H9 (cell line): ENCODE measurements at regions not wholly inside any gene's neighbourhood (a gene's known extent, or its start where the extent isn't known, plus 50 kb on each side); places are given as distances from the start of the nearest gene placed in this dataset.

Experiments used
- DNase-seq: peaks from one replicate; pipeline ENCODE4 v3.0.0-alpha.2; 2017
- H2AFZ ChIP-seq: one replicate; pipeline ENCODE4 v1.6.1; 2013; ENCODE audit warnings: mild to moderate bottlenecking, low read length, control low read depth, moderate library complexity
- H2AK5ac ChIP-seq: 2 replicates; pipeline ENCODE4 v1.6.1; 2013; ENCODE audit warnings: low read length, control low read depth, mixed read lengths; ENCODE audit not compliant: insufficient read length
- H2BK120ac ChIP-seq: one replicate; pipeline ENCODE4 v1.6.1; 2013; ENCODE audit warnings: low read depth, mild to moderate bottlenecking, low read length, control low read depth, inconsistent platforms; ENCODE audit not compliant: poor library complexity, severe bottlenecking
- H2BK12ac ChIP-seq: 2 replicates; pipeline ENCODE4 v1.6.1; 2013; ENCODE audit warnings: low read length, control low read depth, mixed read lengths, low read depth; ENCODE audit not compliant: insufficient read length
- H2BK15ac ChIP-seq: 2 replicates; pipeline ENCODE4 v1.6.1; 2013; ENCODE audit warnings: low read depth, low read length, control low read depth
- H2BK20ac ChIP-seq: one replicate; pipeline ENCODE4 v1.6.1; 2013; ENCODE audit warnings: low read depth, mild to moderate bottlenecking, low read length, control low read depth, inconsistent platforms; ENCODE audit not compliant: poor library complexity, severe bottlenecking
- H2BK5ac ChIP-seq: 2 replicates; pipeline ENCODE4 v1.6.1; 2013; ENCODE audit warnings: low read length, control low read depth, mixed read lengths; ENCODE audit not compliant: insufficient read length
- H3K14ac ChIP-seq: 2 replicates; pipeline ENCODE4 v1.6.1; 2013; ENCODE audit warnings: low read length, control low read depth; ENCODE audit not compliant: insufficient read depth
- H3K18ac ChIP-seq: 2 replicates; pipeline ENCODE4 v1.6.1; 2013; ENCODE audit warnings: low read depth, mild to moderate bottlenecking, mixed read lengths, low read length, control low read depth; ENCODE audit not compliant: insufficient read length
- H3K23ac ChIP-seq: 2 replicates; pipeline ENCODE4 v1.6.1; 2013; ENCODE audit warnings: low read length, control low read depth, mixed read lengths, low read depth; ENCODE audit not compliant: insufficient read length
- H3K23me2 ChIP-seq: 2 replicates; pipeline ENCODE4 v1.6.1; 2013; ENCODE audit warnings: low read depth, mild to moderate bottlenecking, mixed read lengths, low read length, control low read depth; ENCODE audit not compliant: insufficient read length, poor library complexity, severe bottlenecking
- H3K27ac ChIP-seq: 2 replicates; pipeline ENCODE4 v1.5.1; 2013; ENCODE audit warnings: low read length, control low read depth, mixed read lengths, low read depth; ENCODE audit not compliant: insufficient read length
- H3K27me3 ChIP-seq: 2 replicates; pipeline ENCODE4 v1.6.1; 2013; ENCODE audit warnings: low read length, control low read depth, inconsistent platforms; ENCODE audit not compliant: insufficient read depth
- H3K4ac ChIP-seq: 2 replicates; pipeline ENCODE4 v1.6.1; 2013; ENCODE audit warnings: low read depth, mild to moderate bottlenecking, control low read depth, inconsistent platforms, low read length, moderate library complexity
- H3K4me1 ChIP-seq: 2 replicates; pipeline ENCODE4 v1.6.1; 2013; ENCODE audit warnings: low read length, control low read depth, inconsistent platforms; ENCODE audit not compliant: insufficient read depth
- H3K4me2 ChIP-seq: 2 replicates; pipeline ENCODE4 v1.6.1; 2013; ENCODE audit warnings: low read length, control low read depth, mixed read lengths; ENCODE audit not compliant: insufficient read length, insufficient read depth
- H3K56ac ChIP-seq: 2 replicates; pipeline ENCODE4 v1.6.1; 2013; ENCODE audit warnings: low read depth, mild to moderate bottlenecking, mixed read lengths, low read length, control low read depth; ENCODE audit not compliant: insufficient read length
- H3K79me1 ChIP-seq: 2 replicates; pipeline ENCODE4 v1.6.1; 2013; ENCODE audit warnings: low read depth, mild to moderate bottlenecking, moderate library complexity, low read length, control low read depth, inconsistent platforms; ENCODE audit not compliant: insufficient read depth, poor library complexity, severe bottlenecking
- H3K79me2 ChIP-seq: 2 replicates; pipeline ENCODE4 v1.6.1; 2013; ENCODE audit warnings: low read length, control low read depth, inconsistent platforms; ENCODE audit not compliant: insufficient read depth
- H3K9ac ChIP-seq: 2 replicates; pipeline ENCODE4 v1.6.1; 2013; ENCODE audit warnings: low read length, control low read depth, mixed read lengths; ENCODE audit not compliant: insufficient read length; ENCODE audit errors: extremely low read depth
- H3K9me3 ChIP-seq: one replicate; pipeline ENCODE4 v1.6.1; 2013; ENCODE audit warnings: low read depth, low read length, inconsistent platforms; ENCODE audit not compliant: control insufficient read depth
- H3T11ph ChIP-seq: one replicate; pipeline ENCODE4 v1.6.1; 2013; ENCODE audit warnings: mild to moderate bottlenecking, low read length, control low read depth, inconsistent platforms
- H4K20me1 ChIP-seq: one replicate; pipeline ENCODE4 v1.6.1; 2013; ENCODE audit not compliant: control insufficient read depth, insufficient read length, insufficient read depth
- H4K5ac ChIP-seq: 2 replicates; pipeline ENCODE4 v1.6.1; 2013; ENCODE audit warnings: low read depth, mild to moderate bottlenecking, mixed read lengths, low read length, control low read depth; ENCODE audit not compliant: insufficient read length
- H4K8ac ChIP-seq: replicated peaks from 2 replicates; pipeline ENCODE4 v1.6.1; 2013; ENCODE audit warnings: low read length, control low read depth, mixed read lengths, low read depth; ENCODE audit not compliant: insufficient read length
- H4K91ac ChIP-seq: 2 replicates; pipeline ENCODE4 v1.6.1; 2013; ENCODE audit warnings: low read depth, mild to moderate bottlenecking, moderate library complexity, mixed read lengths, low read length, control low read depth; ENCODE audit not compliant: insufficient read length
- H3K27ac Mint-ChIP-seq, 3 experiments: 2 replicates in 2 of 3; 3 replicates in 1 of 3; pipeline ENCODE4 v1.8.0; 2020 to 2021; ENCODE audit warnings: mixed read lengths in 3 of 3, mild to moderate bottlenecking in 1 of 3, moderate library complexity in 1 of 3
- H3K27me3 Mint-ChIP-seq: 2 replicates; pipeline ENCODE4 v1.8.0; 2021; ENCODE audit warnings: low read depth, mild to moderate bottlenecking, moderate library complexity, mixed read lengths
- H3K36me3 Mint-ChIP-seq, 3 experiments: 2 replicates in 2 of 3; 3 replicates in 1 of 3; pipeline ENCODE4 v1.8.0; 2020 to 2021; ENCODE audit warnings: low read depth in 3 of 3, mixed read lengths in 3 of 3; ENCODE audit not compliant: insufficient read depth in 1 of 3
- H3K4me1 Mint-ChIP-seq, 2 experiments: 2 replicates each; pipeline ENCODE4 v1.8.0; 2020; ENCODE audit warnings: mixed read lengths in 2 of 2
- H3K4me3 Mint-ChIP-seq, 2 experiments: 2 replicates in 1 of 2; 3 replicates in 1 of 2; pipeline ENCODE4 v1.8.0; 2020 to 2021; ENCODE audit warnings: mild to moderate bottlenecking in 2 of 2, mixed read lengths in 2 of 2, moderate library complexity in 1 of 2
- H3K9me3 Mint-ChIP-seq, 2 experiments: 2 replicates in 1 of 2; 3 replicates in 1 of 2; pipeline ENCODE4 v1.8.0; 2020; ENCODE audit warnings: mild to moderate bottlenecking in 2 of 2, mixed read lengths in 2 of 2, moderate library complexity in 1 of 2
- WGBS: extraction: QIAGEN DNeasy Blood & Tissue Kit; methylation state at CpG from one replicate; pipeline ENCODE4 v1.1.7; 2013; ENCODE audit warnings: missing lambda C conversion rate, low lambda C conversion rate, mixed read lengths; ENCODE audit not compliant: insufficient read length; ENCODE audit errors: extremely low coverage; 5-methylcytosine and 5-hydroxymethylcytosine counted together
- TF ChIP-seq, protein P1 (sequence below): fragments of 200-600 bp; sonication (generic); conservative IDR thresholded peaks from 3 replicates; pipeline ENCODE4 v1.8.0; 2021; ENCODE audit warnings: antibody characterized with exemption, mild to moderate bottlenecking

DNA sequence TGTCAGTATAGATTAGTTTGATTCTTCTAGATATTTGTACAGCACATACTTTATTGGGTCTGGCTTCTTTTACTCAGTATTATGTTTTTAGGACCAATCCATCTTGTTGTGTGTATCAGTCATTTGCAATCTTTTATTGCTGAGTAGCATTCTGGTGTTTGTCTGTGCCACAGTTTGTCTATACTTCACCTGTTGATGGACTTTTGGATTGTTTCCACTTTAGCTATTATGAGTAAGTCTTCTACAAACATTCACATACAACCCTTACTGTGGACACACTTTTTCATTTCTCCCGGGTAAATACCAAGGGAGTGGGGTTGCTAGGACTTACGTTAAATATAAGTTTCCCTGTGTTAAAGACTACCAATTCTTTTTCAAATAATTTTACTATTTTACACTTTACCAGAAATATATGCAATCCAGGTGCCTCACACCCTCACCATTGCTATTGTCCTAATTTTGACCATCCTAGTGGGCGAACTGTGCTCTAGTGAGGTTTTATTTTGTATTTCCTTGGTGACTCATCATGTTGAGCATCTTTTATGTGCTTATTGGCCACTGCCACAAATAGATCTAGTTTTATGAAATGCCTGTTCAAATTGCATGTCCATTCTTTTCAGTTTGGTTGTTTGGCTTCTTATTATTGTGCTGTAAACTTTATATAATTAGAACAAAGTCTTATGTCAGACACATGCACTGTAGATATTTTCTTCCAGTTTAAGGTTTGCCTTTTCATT, 304.7 kb upstream of the TMTC1 start:
- H4K8ac ChIP-seq = no peak overlapping the region
- no peak overlapping the region for H2BK120ac ChIP-seq
- no peak overlapping the region for H4K5ac ChIP-seq
- H3K4me3 Mint-ChIP-seq = no peak overlapping the region
- H3K23me2 ChIP-seq = no peaks in the 10 kb centered on the region
- no peaks in the 10 kb centered on the region for H3K4me1 ChIP-seq
- H3K18ac ChIP-seq = no peak overlapping the region
- no peaks in the 10 kb centered on the region for H3K9me3 ChIP-seq
- H3K36me3 Mint-ChIP-seq = no peaks in the 10 kb centered on the region
- H4K20me1 ChIP-seq = no peaks in the 10 kb centered on the region
- H3K27ac Mint-ChIP-seq = no peak overlapping the region; a peak in 1 of 7 replicates
- no peak overlapping the region for H3K14ac ChIP-seq
- H3K79me1 ChIP-seq = no peaks in the 10 kb centered on the region
- H3K9ac ChIP-seq = no peak overlapping the region
- no peak overlapping the region for H2BK15ac ChIP-seq
- no peaks in the 10 kb centered on the region for H3K9me3 Mint-ChIP-seq
- no peak overlapping the region for H2BK12ac ChIP-seq
- no peak overlapping the region for H2AFZ ChIP-seq
- no CpG with 5 or more reads among the region's 3 CpGs for WGBS
- H3K4ac ChIP-seq = no peak overlapping the region
- no peak overlapping the region for H3K56ac ChIP-seq
- TF ChIP-seq, protein P1, sequence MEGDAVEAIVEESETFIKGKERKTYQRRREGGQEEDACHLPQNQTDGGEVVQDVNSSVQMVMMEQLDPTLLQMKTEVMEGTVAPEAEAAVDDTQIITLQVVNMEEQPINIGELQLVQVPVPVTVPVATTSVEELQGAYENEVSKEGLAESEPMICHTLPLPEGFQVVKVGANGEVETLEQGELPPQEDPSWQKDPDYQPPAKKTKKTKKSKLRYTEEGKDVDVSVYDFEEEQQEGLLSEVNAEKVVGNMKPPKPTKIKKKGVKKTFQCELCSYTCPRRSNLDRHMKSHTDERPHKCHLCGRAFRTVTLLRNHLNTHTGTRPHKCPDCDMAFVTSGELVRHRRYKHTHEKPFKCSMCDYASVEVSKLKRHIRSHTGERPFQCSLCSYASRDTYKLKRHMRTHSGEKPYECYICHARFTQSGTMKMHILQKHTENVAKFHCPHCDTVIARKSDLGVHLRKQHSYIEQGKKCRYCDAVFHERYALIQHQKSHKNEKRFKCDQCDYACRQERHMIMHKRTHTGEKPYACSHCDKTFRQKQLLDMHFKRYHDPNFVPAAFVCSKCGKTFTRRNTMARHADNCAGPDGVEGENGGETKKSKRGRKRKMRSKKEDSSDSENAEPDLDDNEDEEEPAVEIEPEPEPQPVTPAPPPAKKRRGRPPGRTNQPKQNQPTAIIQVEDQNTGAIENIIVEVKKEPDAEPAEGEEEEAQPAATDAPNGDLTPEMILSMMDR = no peak
- no peak for DNase-seq
- H3K27me3 ChIP-seq = no peaks in the 10 kb centered on the region
- no peaks in the 10 kb centered on the region for H3K4me1 Mint-ChIP-seq
- H3K27me3 Mint-ChIP-seq = no peaks in the 10 kb centered on the region
- no peak overlapping the region for H2BK5ac ChIP-seq
- no peak overlapping the region for H2AK5ac ChIP-seq
- H3K79me2 ChIP-seq = no peaks in the 10 kb centered on the region
- no peak overlapping the region for H3K27ac ChIP-seq
- no peak overlapping the region for H2BK20ac ChIP-seq
- H3K4me2 ChIP-seq = no peak overlapping the region
- H3K23ac ChIP-seq = no peak overlapping the region
- H3T11ph ChIP-seq = no peak overlapping the region
- no peak overlapping the region for H4K91ac ChIP-seq
